ENCODE measurements at regions not wholly inside any gene's neighbourhood (a gene's known extent, or its start where the extent isn't known, plus 50 kb on each side); places are given as distances from the start of the nearest gene placed in this dataset.
"Not testable (repeated sequence)": the region's sequence is repeated elsewhere in the genome, so short reads cannot be mapped to it uniquely, and the experiment has no call there.

DNA sequence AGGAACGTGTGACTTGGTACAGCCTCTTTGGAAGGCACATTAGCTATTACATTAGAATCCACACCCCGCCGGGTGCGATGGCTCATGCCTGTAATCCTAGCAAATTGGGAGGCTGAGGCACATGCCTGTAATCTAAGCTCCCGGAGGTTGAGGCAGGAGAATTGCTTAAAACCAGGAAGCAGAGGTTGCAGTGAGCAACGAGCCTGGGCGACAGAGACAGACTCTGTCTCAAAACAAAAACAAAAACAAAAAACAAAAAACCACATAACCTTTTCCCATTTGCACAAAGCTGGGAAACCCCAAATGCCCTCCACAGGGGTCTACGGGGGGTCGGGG lies 82.7 kb upstream of the METTL9 start:
- DNase-seq (ENCODE audit: low spot score), result not testable (repeated sequence)

GRCh38 chr16:21517263-21517662 lies 82.1 kb upstream of the METTL9 start:
- DNase-seq (ENCODE audit: low spot score), result peak; percentile 9

DNA sequence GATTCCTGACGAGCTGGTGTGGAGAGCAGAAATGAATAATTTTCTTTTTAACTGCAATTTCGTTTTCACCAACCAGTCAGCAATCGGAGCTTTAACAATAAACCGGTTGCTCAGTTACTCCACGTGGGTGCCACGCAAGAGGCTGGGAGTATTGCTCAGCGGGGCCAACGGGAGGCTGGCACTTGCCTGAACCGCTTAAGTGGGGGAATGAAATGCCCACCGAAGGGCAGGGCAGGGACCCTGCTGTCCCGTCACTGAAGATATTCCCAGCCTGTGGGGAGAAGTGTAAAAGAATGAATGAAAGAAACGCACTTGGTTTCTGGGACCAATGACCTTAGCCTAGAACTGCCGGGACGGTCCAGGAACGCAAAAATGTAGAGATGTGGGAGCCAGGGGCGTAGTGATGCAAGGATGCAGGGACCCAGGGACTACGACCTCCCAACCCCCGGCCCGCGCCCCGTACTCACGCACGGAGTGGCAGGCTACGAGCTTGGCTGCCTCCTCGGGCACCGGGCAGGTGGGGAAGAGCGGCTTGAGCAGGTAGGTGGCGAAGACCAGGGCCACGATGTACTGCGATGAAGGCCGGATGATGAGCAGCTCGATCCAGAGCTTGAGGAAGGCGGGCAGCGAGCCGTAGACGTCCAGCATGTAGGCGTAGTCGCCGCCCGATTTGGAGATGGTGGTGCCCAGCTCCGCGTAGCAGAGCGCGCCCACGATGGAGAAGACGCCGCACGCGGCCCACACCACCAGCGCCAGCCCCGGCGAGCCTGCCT lies 79.8 kb upstream of the METTL9 start:
- DNase-seq (ENCODE audit: low spot score), result peak; percentile 3

DNA sequence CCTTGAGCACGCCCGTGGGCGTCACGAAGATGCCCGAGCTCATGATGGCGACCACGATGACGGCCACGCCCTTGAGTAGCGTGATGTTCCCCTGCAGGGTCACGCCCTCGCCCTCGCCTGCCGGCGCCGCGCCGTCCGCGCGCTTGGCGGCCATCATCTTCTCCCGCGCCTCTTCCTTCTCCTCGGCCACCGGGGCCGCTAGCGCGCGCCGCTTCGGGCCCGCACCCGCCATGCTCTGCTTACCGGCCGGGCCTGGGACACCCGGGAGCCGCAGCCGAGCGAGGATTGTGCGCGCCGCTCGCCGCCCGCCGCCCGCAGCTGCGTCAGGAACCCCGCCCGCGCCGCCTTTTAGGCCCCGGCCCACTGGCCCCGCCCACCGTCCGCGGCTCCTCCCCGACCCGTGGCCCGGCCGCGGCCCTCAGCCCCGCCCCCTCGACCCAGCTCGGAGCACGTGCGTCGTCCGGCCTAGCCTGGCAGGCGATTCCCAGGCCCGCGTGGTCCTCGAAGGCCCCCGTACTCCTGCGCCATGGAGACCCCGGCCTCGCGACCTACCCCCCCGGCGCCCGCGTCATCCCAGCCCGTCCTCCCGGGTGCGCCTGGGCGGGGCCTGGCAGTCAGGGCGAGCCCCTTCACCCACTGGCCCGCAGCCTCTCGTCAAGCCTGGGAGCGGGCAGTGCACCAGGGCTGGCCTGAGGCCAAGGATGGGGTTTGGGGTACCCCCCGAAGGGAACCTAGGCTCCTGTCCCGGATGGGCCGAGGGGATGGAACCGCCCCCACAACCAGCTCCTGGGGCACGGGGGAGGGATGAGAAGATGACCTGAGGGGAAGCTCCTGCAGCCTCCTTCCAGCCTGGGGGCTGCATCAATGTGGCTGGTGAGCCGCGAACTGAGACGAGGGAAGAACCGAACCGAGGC lies 79.0 kb upstream of the METTL9 start:
- peak; percentile 94 for DNase-seq (ENCODE audit: low spot score)

- peak; percentile 18 for DNase-seq (ENCODE audit: low spot score)
Observed at GRCh38 chr16:21521048-21521389, 78.4 kb upstream of the METTL9 start.

- DNase-seq (ENCODE audit: low spot score), result peak; percentile 43
Observed at GRCh38 chr16:21521390-21522143, 77.8 kb upstream of the METTL9 start.

DNA sequence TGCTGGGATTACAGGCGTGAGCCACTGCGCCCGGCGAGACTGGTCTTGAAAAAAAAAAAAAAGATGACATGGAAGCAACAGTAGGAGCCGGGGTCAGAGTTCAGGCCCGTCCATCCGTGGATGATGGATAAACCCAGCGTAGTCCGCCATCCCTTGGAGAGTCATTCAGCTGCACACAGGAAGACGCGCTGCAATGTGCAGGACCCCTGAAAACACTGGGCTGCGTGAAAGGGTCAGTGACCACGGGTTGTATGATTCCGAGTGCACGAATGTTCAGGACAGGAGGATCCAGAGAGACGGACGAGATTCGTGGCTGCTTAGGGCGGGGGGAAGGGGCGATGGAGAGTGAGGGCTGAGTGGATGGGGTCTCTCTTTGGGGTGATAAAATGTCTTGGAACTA lies 76.5 kb upstream of the METTL9 start:
- DNase-seq (ENCODE audit: low spot score), result not testable (repeated sequence)

GRCh38 chr16:21523411-21524067 lies 75.8 kb upstream of the METTL9 start:
- no peak for DNase-seq (ENCODE audit: low spot score)

- DNase-seq (ENCODE audit: low spot score), result peak; percentile 14
Observed at GRCh38 chr16:21524068-21524751, 75.2 kb upstream of the METTL9 start.

GRCh38 chr16:21524752-21525028 lies 74.7 kb upstream of the METTL9 start:
- not testable (repeated sequence) for DNase-seq (ENCODE audit: low spot score)

DNA sequence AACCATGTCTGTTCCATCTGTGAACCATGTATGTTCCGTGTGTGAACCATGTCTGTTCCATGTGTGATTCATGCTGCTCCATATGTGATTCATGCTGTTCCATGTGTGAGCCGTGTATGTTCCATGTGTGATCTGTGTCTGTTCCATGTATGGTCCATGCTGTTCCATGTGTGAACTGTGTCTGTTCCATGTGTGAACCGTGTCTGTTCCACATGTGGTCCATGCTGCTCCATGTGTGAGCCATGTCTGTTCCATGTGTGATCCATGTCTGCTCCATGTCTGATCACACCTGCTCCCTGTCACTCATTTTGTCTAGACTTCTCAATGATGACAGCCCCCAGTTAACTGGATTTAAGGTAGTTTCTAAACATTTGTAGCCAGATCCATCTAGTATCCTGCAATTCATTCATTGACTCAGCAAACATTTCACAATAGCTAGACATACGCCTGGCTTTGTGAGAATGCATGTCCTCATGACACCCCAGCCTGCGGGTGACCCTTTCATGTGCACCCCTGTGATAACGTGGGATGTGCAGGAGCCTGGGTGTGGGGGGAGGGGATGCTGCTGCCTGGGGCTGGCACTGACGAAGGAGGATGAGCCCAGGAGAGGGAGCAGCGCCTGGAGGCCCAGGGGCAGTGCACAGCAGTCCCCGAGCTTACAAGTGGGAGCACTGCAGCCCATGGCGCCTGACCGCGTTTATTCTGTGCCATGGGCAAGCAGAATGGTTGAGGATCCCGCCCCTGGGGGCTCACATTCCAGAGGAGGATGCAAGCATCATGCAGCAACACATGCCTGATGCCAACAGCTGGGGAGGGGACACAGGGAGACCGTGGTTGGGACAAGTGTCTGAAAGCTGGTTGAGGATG lies 74.1 kb upstream of the METTL9 start:
- peak; percentile 12 for DNase-seq (ENCODE audit: low spot score)

GRCh38 chr16:21525956-21526922 lies 73.1 kb upstream of the METTL9 start:
- DNase-seq (ENCODE audit: low spot score), result peak; percentile 28

DNA sequence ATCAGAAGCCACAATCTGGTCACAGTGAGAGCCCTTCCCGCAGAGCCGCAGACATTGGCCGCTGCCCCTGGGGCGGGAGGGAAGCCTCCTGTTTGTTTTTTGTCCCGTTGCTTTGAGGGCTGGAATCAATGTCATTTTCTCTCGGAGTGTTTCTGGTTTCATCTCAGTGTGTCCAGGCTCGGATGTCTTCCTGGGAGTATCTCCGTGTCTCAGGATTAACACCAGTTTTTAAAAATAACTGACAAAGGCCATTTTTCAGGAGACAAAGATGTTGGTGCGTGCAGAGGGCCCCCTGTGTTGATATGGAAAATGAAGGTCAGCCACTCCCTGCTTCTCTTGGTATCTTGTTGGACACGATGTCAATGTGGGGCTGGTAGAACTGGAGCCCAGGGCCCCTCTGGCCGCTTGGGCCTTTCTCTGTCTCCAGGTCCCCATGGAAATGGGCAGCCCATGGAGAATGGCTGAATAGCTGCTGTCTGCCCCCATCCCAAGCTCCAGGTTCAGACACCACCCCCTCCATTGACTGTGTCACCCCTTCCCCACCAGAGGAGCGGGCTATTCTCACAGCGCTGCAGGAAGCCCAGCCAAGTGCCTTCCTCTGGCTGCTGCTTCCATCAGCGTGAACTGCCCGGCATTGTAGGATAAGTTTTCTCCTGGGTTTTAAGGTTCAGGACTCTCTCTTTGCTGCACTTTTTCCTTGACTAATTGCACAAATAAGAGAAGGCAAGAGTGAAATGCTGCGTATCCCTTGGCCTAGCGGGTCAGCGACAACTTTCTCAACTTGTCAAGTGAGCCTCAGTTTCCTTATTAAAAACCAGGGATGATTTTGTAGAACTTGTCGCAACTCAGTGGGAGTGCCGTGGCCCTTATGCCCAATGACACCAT lies 72.2 kb upstream of the METTL9 start:
- peak; percentile 65 for DNase-seq (ENCODE audit: low spot score)

DNA sequence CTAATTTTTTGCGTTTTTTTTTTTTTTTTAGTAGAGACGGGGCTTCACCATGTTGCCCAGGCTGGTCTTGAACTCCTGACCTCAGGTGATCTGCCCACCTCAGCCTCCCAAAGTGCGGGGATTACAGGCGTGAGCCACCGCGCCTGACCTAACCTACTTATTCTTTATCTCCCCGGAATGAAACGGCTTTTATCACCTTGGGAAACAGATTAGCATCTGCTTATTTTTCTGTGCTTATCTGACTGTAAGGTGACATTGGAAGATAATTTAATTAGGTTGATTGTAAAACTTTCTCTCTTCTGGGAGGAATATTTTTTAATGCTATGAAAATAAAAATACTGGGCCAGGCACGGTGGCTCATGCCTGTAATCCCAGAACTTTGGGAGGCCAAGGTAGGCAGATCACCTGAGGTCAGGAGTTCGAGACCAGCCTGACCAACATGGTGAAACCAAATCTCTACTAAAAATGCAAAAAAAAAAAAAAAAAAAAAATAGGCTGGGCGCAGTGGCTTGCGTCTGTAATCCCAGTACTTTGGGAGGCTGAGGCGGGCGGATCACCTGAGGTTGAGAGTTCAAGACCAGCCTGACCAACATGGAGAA lies 70.2 kb upstream of the METTL9 start:
- DNase-seq (ENCODE audit: low spot score), result not testable (repeated sequence)

GRCh38 chr16:21530729-21531383 lies 68.5 kb upstream of the METTL9 start:
- DNase-seq (ENCODE audit: low spot score), result not testable (repeated sequence)

- not testable (repeated sequence) for DNase-seq (ENCODE audit: low spot score)
Observed at GRCh38 chr16:21532996-21533395, 66.4 kb upstream of the METTL9 start.

GRCh38 chr16:21533474-21533873 lies 65.9 kb upstream of the METTL9 start:
- DNase-seq (ENCODE audit: low spot score), result not testable (repeated sequence)
